ENCODE measurements at regions not wholly inside any gene's neighbourhood (a gene's known extent, or its start where the extent isn't known, plus 50 kb on each side); places are given as distances from the start of the nearest gene placed in this dataset.

- TF ChIP-seq FOXA1 (IDR thresholded peaks at IDR 0.05) (no peak), ZNF384 (IDR thresholded peaks at IDR 0.05) (no peak), CTBP1 (IDR thresholded peaks at IDR 0.05; ENCODE audit: borderline replicate concordance) (no peak), HDGF (IDR thresholded peaks at IDR 0.05; ENCODE audit: borderline replicate concordance) (no peak), L3MBTL2 (conservative IDR thresholded peaks at IDR 0.05) (no peak)
- ChIA-PET CTCF (no interaction called here), POLR2A (no interaction called here)
Observed at GRCh38 chr1:22349362-22350043, 102.1 kb upstream of the ZBTB40 start.

GRCh38 chr1:22350171-22350923 is 101.3 kb upstream of the ZBTB40 start:
- peak; percentile 39 for DNase-seq (ENCODE audit: extremely low spot score)
- CTCF ChIA-PET: interaction anchor here (1.3 kb wide), 1 partner anchor 14 kb away, joined by 4 read pairs; no protein-coding TSS in a partner anchor
- POLR2A ChIA-PET: interaction anchor here (1.0 kb wide), 1 partner anchor 9 kb away, joined by 3 read pairs; no protein-coding TSS in a partner anchor
- no peak for TF ChIP-seq FOXK2 (IDR thresholded peaks at IDR 0.05)
- TF ChIP-seq, protein P1, sequence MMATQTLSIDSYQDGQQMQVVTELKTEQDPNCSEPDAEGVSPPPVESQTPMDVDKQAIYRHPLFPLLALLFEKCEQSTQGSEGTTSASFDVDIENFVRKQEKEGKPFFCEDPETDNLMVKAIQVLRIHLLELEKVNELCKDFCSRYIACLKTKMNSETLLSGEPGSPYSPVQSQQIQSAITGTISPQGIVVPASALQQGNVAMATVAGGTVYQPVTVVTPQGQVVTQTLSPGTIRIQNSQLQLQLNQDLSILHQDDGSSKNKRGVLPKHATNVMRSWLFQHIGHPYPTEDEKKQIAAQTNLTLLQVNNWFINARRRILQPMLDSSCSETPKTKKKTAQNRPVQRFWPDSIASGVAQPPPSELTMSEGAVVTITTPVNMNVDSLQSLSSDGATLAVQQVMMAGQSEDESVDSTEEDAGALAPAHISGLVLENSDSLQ (IDR thresholded peaks at IDR 0.05): peak; percentile 73

More at GRCh38 chr1:22349362-22350043, 102.1 kb upstream of the ZBTB40 start:
- no peak for DNase-seq (ENCODE audit: extremely low spot score)

- CTCF ChIA-PET: interaction anchor here (1.3 kb wide), 1 partner anchor 14 kb away, joined by 4 read pairs; no protein-coding TSS in a partner anchor
- POLR2A ChIA-PET: interaction anchor here (1.0 kb wide), 1 partner anchor 9 kb away, joined by 3 read pairs; no protein-coding TSS in a partner anchor
- TF ChIP-seq, protein P1 (IDR thresholded peaks at IDR 0.05): no peak
- 0 out of 2 replicates have a peak, but pooled peaks have one; percentile 28 for TF ChIP-seq L3MBTL2 (conservative IDR thresholded peaks at IDR 0.05)
- TF ChIP-seq ELF4 (IDR thresholded peaks at IDR 0.05): no peak
- DNase-seq (ENCODE audit: extremely low spot score): no peak
Observed at GRCh38 chr1:22350924-22351767, 100.5 kb upstream of the ZBTB40 start.

DNA sequence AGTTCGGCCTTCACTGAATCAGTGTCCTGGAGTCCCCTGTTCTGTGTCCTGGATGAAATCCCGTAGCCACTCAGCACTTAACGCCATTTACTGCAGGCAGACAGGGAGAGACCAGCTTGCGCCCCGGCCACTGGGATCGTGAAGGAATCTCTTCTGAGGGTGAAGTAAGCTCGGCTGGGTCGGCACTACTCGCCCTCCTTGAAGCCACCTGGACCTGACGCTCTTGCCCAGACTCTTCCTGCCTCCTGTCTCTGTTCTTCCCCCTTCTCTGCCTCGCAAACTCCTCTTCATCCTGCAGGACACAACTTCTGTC is 99.9 kb upstream of the ZBTB40 start:
- TF ChIP-seq FOXM1 (IDR thresholded peaks at IDR 0.05; ENCODE audit: borderline replicate concordance) (no peak), SP1 (IDR thresholded peaks at IDR 0.05) (no peak), NFRKB (IDR thresholded peaks at IDR 0.05) (no peak), SUZ12 (IDR thresholded peaks at IDR 0.05) (no peak)
- DNase-seq (ENCODE audit: extremely low spot score): no peak
- ChIA-PET CTCF (interaction anchor here (1.3 kb wide), 1 partner anchor 13 kb away, joined by 4 read pairs; no protein-coding TSS in a partner anchor), POLR2A (no interaction called here)

DNA sequence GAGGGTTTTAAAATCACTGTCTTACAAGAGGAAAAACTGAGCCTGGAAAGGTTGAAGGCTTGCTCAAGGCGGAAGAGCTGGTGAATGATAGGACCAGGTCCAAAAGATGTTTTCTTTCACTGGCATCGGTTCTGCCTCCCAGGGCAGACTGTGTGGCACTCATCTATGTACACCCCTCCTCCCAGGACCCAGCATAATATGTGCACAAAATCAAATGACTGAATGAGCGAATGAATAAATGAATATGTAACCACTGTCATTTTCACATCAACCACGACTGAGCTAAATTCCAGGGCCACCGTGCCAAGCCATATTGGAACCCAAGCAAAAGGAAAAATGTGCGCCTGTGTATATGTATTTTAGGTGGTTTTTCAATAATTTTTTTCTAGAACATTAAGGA is 99.3 kb upstream of the ZBTB40 start:
- TF ChIP-seq HDGF (IDR thresholded peaks at IDR 0.05; ENCODE audit: borderline replicate concordance): no peak
- no peak for TF ChIP-seq SUZ12 (IDR thresholded peaks at IDR 0.05)
- TF ChIP-seq NFRKB (IDR thresholded peaks at IDR 0.05): no peak
- TF ChIP-seq, protein P1 (IDR thresholded peaks at IDR 0.05): no peak
- no peak for TF ChIP-seq ZNF384 (IDR thresholded peaks at IDR 0.05)
- no peak for TF ChIP-seq LEF1 (IDR thresholded peaks at IDR 0.05; ENCODE audit: borderline replicate concordance)
- no peak for TF ChIP-seq BHLHE40 (IDR thresholded peaks at IDR 0.05; ENCODE audit: borderline replicate concordance)
- no peak for TF ChIP-seq SP1 (IDR thresholded peaks at IDR 0.05)
- POLR2A ChIA-PET: no interaction called here
- DNase-seq (ENCODE audit: extremely low spot score): no peak
- CTCF ChIA-PET: no interaction called here

DNA sequence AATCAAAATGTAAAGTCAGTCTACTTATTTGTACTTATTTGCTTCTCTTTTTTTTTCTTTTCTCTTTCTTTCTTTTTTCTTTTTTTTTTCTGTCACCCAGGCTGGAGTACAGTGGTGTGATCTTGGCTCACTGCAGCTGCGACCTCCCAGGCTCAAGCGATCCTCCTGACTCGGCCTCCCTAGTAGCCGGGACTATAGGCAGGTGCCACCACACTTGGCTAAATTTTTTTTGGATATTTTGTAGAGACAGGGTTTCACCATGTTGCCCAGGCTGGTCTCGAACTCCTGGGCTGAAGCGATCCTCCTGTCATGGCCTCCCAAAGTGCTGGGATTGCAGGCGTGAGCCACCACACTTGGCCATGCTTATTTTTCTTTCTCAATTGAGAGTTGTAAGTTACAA is 98.8 kb upstream of the ZBTB40 start:
- CTCF ChIA-PET: no interaction called here
- no peak for TF ChIP-seq ELF4 (IDR thresholded peaks at IDR 0.05)
- POLR2A ChIA-PET: no interaction called here
- DNase-seq (ENCODE audit: extremely low spot score): no peak

GRCh38 chr1:22359427-22359826 is 92.2 kb upstream of the ZBTB40 start:
- CTCF ChIA-PET: interaction anchor here (0.6 kb wide), 1 partner anchor 986 kb away, joined by 3 read pairs; no protein-coding TSS in a partner anchor
- TF ChIP-seq BHLHE40 (IDR thresholded peaks at IDR 0.05; ENCODE audit: borderline replicate concordance) (no peak), LEF1 (IDR thresholded peaks at IDR 0.05; ENCODE audit: borderline replicate concordance) (no peak)
- DNase-seq (ENCODE audit: extremely low spot score): no peak
- POLR2A ChIA-PET: interaction anchor here (1.2 kb wide), 1 partner anchor 8 kb away, joined by 3 read pairs; no protein-coding TSS in a partner anchor
